ENCODE measurements at regions not wholly inside any gene's neighbourhood (a gene's known extent, or its start where the extent isn't known, plus 50 kb on each side); places are given as distances from the start of the nearest gene placed in this dataset.

DNA sequence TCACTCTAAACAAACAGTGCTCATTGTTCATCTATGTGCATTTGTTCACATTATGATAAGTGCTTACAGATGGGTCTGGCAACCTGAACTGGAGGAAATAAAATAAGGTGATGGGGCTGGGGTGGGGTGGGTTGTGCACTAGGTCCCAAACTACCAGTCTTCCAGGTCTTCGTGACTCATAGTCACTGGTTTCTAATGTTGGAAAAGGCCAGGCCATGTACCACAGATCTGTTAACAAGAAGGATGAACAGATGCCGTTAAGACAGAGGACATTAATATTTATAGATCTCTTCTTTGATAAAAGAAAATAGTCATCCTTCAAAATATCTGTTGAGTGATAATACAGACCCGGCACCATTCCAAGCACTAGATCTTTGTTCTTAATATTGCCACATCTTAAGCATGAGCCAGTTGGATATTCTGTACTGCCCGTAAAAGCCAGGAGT, 71.4 kb upstream of the STARD4 start:
- no peak for TF ChIP-seq SP1 (IDR thresholded peaks at IDR 0.05)
- TF ChIP-seq LEF1 (IDR thresholded peaks at IDR 0.05; ENCODE audit: borderline replicate concordance): no peak
